ENCODE measurements at regions not wholly inside any gene's neighbourhood (a gene's known extent, or its start where the extent isn't known, plus 50 kb on each side); places are given as distances from the start of the nearest gene placed in this dataset.

- Histone ChIP-seq H3K9ac (ENCODE audit: low read depth, low read length, poor library complexity) (no peak overlapping the region), H3K27me3 (ENCODE audit: control insufficient read depth in 3 of 3, insufficient read depth in 3 of 3, low read depth in 1 of 3, low read length in 3 of 3) (no peaks in the 10 kb centered on the region), H2AFZ (ENCODE audit: low read length) (no peak overlapping the region), H2BK15ac (ENCODE audit: low read length) (no peak overlapping the region), H3K79me1 (ENCODE audit: low read depth, low read length) (no peaks in the 10 kb centered on the region), H4K8ac (ENCODE audit: low read depth, low read length) (no peak overlapping the region), H2AK5ac (ENCODE audit: low read depth, low read length) (no peak overlapping the region), H3K4me2 (ENCODE audit: insufficient read depth, low read length, poor library complexity, severe bottlenecking) (no peak overlapping the region), H3K4me1 (ENCODE audit: control insufficient read depth in 2 of 2, insufficient read depth in 1 of 2, low read depth in 1 of 2, low read length in 2 of 2) (peaks cover 0 to 3% of the 10 kb centered on the region in 2 donors), H2BK12ac (ENCODE audit: low read length) (no peak overlapping the region), H2BK5ac (ENCODE audit: low read length) (no peak overlapping the region), H3K23ac (ENCODE audit: low read depth, low read length, poor library complexity) (no peak overlapping the region), H3K27ac (replicated peaks; ENCODE audit: low read length) (no peak overlapping the region), H3K4me3 (ENCODE audit: low read length in 2 of 2) (no peak overlapping the region), H3K36me3 (replicated peaks in 1 of 2; ENCODE audit: control insufficient read depth in 2 of 2, insufficient read depth in 2 of 2, low read length in 2 of 2) (no peaks in the 10 kb centered on the region), H2BK120ac (ENCODE audit: low read depth, low read length) (no peak overlapping the region), H3K9me3 (replicated peaks in 1 of 2; ENCODE audit: control insufficient read depth in 2 of 2, insufficient read depth in 1 of 2, low read depth in 1 of 2, low read length in 2 of 2) (peaks cover 0 to 2% of the 10 kb centered on the region in 2 donors), H3K14ac (ENCODE audit: low read length) (no peak overlapping the region), H4K91ac (ENCODE audit: low read depth, low read length, poor library complexity) (no peak overlapping the region), H3K18ac (ENCODE audit: low read length) (no peak overlapping the region), H3K4ac (ENCODE audit: low read length) (no peak overlapping the region)
- no CpG with 5 or more reads among the region's 4 CpGs for WGBS, 2 donors (ENCODE audit: extremely low coverage in 2 of 2, insufficient read length in 2 of 2, insufficient replicate concordance in 1 of 2)
- no peak for DNase-seq (ENCODE audit: low spot score)
Observed at GRCh38 chr20:19816386-19816785, 58.3 kb downstream of the RIN2 start.

DNA sequence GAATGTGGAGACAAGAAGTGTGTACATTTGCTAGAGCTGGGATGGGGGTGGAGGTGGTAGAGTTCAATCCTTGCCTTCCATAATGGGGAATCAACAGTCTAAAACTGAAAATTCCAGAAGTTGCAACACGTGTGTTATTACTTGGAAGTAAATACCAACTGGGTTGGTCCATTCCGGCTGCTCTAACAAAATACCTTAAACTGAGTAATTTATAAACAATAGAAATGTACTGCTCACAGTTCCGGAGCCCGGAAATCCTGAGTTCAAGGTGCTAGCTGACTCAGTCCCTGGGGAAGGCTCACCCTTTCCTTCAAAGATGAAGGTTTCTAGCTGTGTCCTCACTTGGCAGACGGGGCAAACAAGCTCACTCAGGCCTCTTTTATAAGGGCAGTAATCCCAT is 59.0 kb downstream of the RIN2 start:
- H2BK15ac ChIP-seq (ENCODE audit: low read length) = no peak overlapping the region
- H3K36me3 ChIP-seq (replicated peaks in 1 of 2; ENCODE audit: control insufficient read depth in 2 of 2, insufficient read depth in 2 of 2, low read length in 2 of 2) = no peaks in the 10 kb centered on the region
- no peak overlapping the region for H3K23ac ChIP-seq (ENCODE audit: low read depth, low read length, poor library complexity)
- no peak overlapping the region for H3K18ac ChIP-seq (ENCODE audit: low read length)
- H2BK5ac ChIP-seq (ENCODE audit: low read length) = no peak overlapping the region
- WGBS, 2 donors (ENCODE audit: extremely low coverage in 2 of 2, insufficient read length in 2 of 2, insufficient replicate concordance in 1 of 2) = no CpG with 5 or more reads among the region's 5 CpGs
- no peak for DNase-seq (ENCODE audit: low spot score)
- H4K91ac ChIP-seq (ENCODE audit: low read depth, low read length, poor library complexity) = no peak overlapping the region
- no peak overlapping the region for H3K4me2 ChIP-seq (ENCODE audit: insufficient read depth, low read length, poor library complexity, severe bottlenecking)
- no peak overlapping the region for H2AFZ ChIP-seq (ENCODE audit: low read length)
- H3K14ac ChIP-seq (ENCODE audit: low read length) = no peak overlapping the region
- H3K27ac ChIP-seq (replicated peaks; ENCODE audit: low read length) = no peak overlapping the region
- H2BK120ac ChIP-seq (ENCODE audit: low read depth, low read length) = no peak overlapping the region
- no peak overlapping the region for H3K9ac ChIP-seq (ENCODE audit: low read depth, low read length, poor library complexity)
- H3K4ac ChIP-seq (ENCODE audit: low read length) = no peak overlapping the region
- H2BK12ac ChIP-seq (ENCODE audit: low read length) = no peak overlapping the region
- no peaks in the 10 kb centered on the region for H3K79me1 ChIP-seq (ENCODE audit: low read depth, low read length)
- H3K4me1 ChIP-seq (ENCODE audit: control insufficient read depth in 2 of 2, insufficient read depth in 1 of 2, low read depth in 1 of 2, low read length in 2 of 2) = peaks cover 0 to 3% of the 10 kb centered on the region in 2 donors
- no peak overlapping the region for H2AK5ac ChIP-seq (ENCODE audit: low read depth, low read length)
- no peaks in the 10 kb centered on the region for H3K27me3 ChIP-seq (ENCODE audit: control insufficient read depth in 3 of 3, insufficient read depth in 3 of 3, low read depth in 1 of 3, low read length in 3 of 3)
- H3K4me3 ChIP-seq (ENCODE audit: low read length in 2 of 2) = no peak overlapping the region
- H3K9me3 ChIP-seq (replicated peaks in 1 of 2; ENCODE audit: control insufficient read depth in 2 of 2, insufficient read depth in 1 of 2, low read depth in 1 of 2, low read length in 2 of 2) = peaks cover 0 to 2% of the 10 kb centered on the region in 2 donors
- no peak overlapping the region for H4K8ac ChIP-seq (ENCODE audit: low read depth, low read length)

- no peak overlapping the region for H2AFZ ChIP-seq (ENCODE audit: low read length)
- no peak overlapping the region for H2AK5ac ChIP-seq (ENCODE audit: low read depth, low read length)
- no peaks in the 10 kb centered on the region for H3K27me3 ChIP-seq (ENCODE audit: control insufficient read depth in 3 of 3, insufficient read depth in 3 of 3, low read depth in 1 of 3, low read length in 3 of 3)
- H2BK120ac ChIP-seq (ENCODE audit: low read depth, low read length) = no peak overlapping the region
- H3K36me3 ChIP-seq (replicated peaks in 1 of 2; ENCODE audit: control insufficient read depth in 2 of 2, insufficient read depth in 2 of 2, low read length in 2 of 2) = no peaks in the 10 kb centered on the region
- H3K4me2 ChIP-seq (ENCODE audit: insufficient read depth, low read length, poor library complexity, severe bottlenecking) = no peak overlapping the region
- H3K14ac ChIP-seq (ENCODE audit: low read length) = no peak overlapping the region
- no peaks in the 10 kb centered on the region for H3K4me1 ChIP-seq (ENCODE audit: control insufficient read depth in 2 of 2, insufficient read depth in 1 of 2, low read depth in 1 of 2, low read length in 2 of 2)
- no peaks in the 10 kb centered on the region for H3K79me1 ChIP-seq (ENCODE audit: low read depth, low read length)
- DNase-seq (ENCODE audit: low spot score) = no peak
- H2BK5ac ChIP-seq (ENCODE audit: low read length) = no peak overlapping the region
- no peak overlapping the region for H3K27ac ChIP-seq (replicated peaks; ENCODE audit: low read length)
- no CpG with 5 or more reads among the region's 1 CpG for WGBS, 2 donors (ENCODE audit: extremely low coverage in 2 of 2, insufficient read length in 2 of 2, insufficient replicate concordance in 1 of 2)
- no peak overlapping the region for H4K8ac ChIP-seq (ENCODE audit: low read depth, low read length)
- H3K4ac ChIP-seq (ENCODE audit: low read length) = no peak overlapping the region
- no peak overlapping the region for H3K4me3 ChIP-seq (ENCODE audit: low read length in 2 of 2)
- peaks cover 0 to 2% of the 10 kb centered on the region in 2 donors for H3K9me3 ChIP-seq (replicated peaks in 1 of 2; ENCODE audit: control insufficient read depth in 2 of 2, insufficient read depth in 1 of 2, low read depth in 1 of 2, low read length in 2 of 2)
- no peak overlapping the region for H2BK15ac ChIP-seq (ENCODE audit: low read length)
- H2BK12ac ChIP-seq (ENCODE audit: low read length) = no peak overlapping the region
- H3K23ac ChIP-seq (ENCODE audit: low read depth, low read length, poor library complexity) = no peak overlapping the region
- no peak overlapping the region for H3K9ac ChIP-seq (ENCODE audit: low read depth, low read length, poor library complexity)
- H4K91ac ChIP-seq (ENCODE audit: low read depth, low read length, poor library complexity) = no peak overlapping the region
- no peak overlapping the region for H3K18ac ChIP-seq (ENCODE audit: low read length)
Observed at GRCh38 chr20:19819149-19819548, 61.1 kb downstream of the RIN2 start.

DNA sequence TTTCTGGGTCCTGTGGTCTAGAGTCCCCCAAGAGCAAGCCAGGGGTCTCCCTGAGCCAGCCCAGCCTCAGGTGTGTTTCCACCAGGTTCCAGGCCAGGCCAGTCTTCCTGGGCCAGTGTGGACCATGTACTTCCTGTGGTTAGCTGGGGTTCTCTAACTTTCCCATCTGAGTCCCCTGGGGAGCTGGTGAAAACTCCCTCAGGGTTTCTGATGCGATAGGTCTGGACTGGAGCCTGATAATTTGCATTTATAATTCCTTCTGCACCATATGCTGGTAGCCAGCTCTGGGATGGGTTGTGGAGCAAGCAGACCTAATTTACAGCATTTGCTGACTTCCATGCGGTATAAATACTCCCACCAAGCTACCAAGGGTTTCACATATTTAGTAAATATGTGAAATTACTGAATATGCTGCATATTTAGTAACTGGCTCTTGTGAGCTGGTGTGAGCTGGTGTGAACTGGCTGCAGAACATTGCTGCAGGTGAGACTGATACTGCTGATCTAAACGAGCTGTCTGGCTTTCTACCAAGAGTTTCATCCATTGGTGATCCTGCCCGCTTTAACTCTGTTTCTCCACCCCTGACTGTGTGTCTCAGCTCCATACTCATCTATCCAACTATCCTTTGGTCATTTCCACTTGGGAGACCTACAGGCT is 62.6 kb downstream of the RIN2 start:
- H3K4ac ChIP-seq (ENCODE audit: low read length) = no peak overlapping the region
- H3K36me3 ChIP-seq (replicated peaks in 1 of 2; ENCODE audit: control insufficient read depth in 2 of 2, insufficient read depth in 2 of 2, low read length in 2 of 2) = no peaks in the 10 kb centered on the region
- no CpG with 5 or more reads among the region's 4 CpGs for WGBS, 2 donors (ENCODE audit: extremely low coverage in 2 of 2, insufficient read length in 2 of 2, insufficient replicate concordance in 1 of 2)
- peaks cover 0 to 2% of the 10 kb centered on the region in 2 donors for H3K9me3 ChIP-seq (replicated peaks in 1 of 2; ENCODE audit: control insufficient read depth in 2 of 2, insufficient read depth in 1 of 2, low read depth in 1 of 2, low read length in 2 of 2)
- no peaks in the 10 kb centered on the region for H3K79me1 ChIP-seq (ENCODE audit: low read depth, low read length)
- H3K4me3 ChIP-seq (ENCODE audit: low read length in 2 of 2) = no peak overlapping the region
- DNase-seq (ENCODE audit: low spot score) = no peak
- no peak overlapping the region for H3K23ac ChIP-seq (ENCODE audit: low read depth, low read length, poor library complexity)
- H3K9ac ChIP-seq (ENCODE audit: low read depth, low read length, poor library complexity) = no peak overlapping the region
- no peak overlapping the region for H3K4me2 ChIP-seq (ENCODE audit: insufficient read depth, low read length, poor library complexity, severe bottlenecking)
- H2AK5ac ChIP-seq (ENCODE audit: low read depth, low read length) = no peak overlapping the region
- no peak overlapping the region for H2AFZ ChIP-seq (ENCODE audit: low read length)
- no peaks in the 10 kb centered on the region for H3K4me1 ChIP-seq (ENCODE audit: control insufficient read depth in 2 of 2, insufficient read depth in 1 of 2, low read depth in 1 of 2, low read length in 2 of 2)
- H2BK5ac ChIP-seq (ENCODE audit: low read length) = no peak overlapping the region
- no peak overlapping the region for H2BK12ac ChIP-seq (ENCODE audit: low read length)
- H3K18ac ChIP-seq (ENCODE audit: low read length) = no peak overlapping the region
- no peak overlapping the region for H3K27ac ChIP-seq (replicated peaks; ENCODE audit: low read length)
- no peak overlapping the region for H3K14ac ChIP-seq (ENCODE audit: low read length)
- no peak overlapping the region for H2BK120ac ChIP-seq (ENCODE audit: low read depth, low read length)
- H3K27me3 ChIP-seq (ENCODE audit: control insufficient read depth in 3 of 3, insufficient read depth in 3 of 3, low read depth in 1 of 3, low read length in 3 of 3) = no peaks in the 10 kb centered on the region
- no peak overlapping the region for H2BK15ac ChIP-seq (ENCODE audit: low read length)
- H4K91ac ChIP-seq (ENCODE audit: low read depth, low read length, poor library complexity) = no peak overlapping the region
- H4K8ac ChIP-seq (ENCODE audit: low read depth, low read length) = no peak overlapping the region

Data from neuronal stem cell (in vitro differentiated cells).